ENCODE measurements at regions not wholly inside any gene's neighbourhood (a gene's known extent, or its start where the extent isn't known, plus 50 kb on each side); places are given as distances from the start of the nearest gene placed in this dataset.
"Not testable (repeated sequence)": the region's sequence is repeated elsewhere in the genome, so short reads cannot be mapped to it uniquely, and the experiment has no call there.

- DNase-seq = no peak
- in situ Hi-C loops (cut with HindIII; ENCODE audit: low pct_ligation_motif_present, low pct_unique_long_range_greater_than_20kb, low sequenced_read_pairs) = no loop called here
Observed at GRCh38 chr5:167271081-167271480, 1020.4 kb upstream of the WWC1 start.

- no peak for DNase-seq
- in situ Hi-C loops (cut with HindIII; ENCODE audit: low pct_ligation_motif_present, low pct_unique_long_range_greater_than_20kb, low sequenced_read_pairs) = no loop called here
Observed at GRCh38 chr5:167271511-167271910, 1019.9 kb upstream of the WWC1 start.

DNA sequence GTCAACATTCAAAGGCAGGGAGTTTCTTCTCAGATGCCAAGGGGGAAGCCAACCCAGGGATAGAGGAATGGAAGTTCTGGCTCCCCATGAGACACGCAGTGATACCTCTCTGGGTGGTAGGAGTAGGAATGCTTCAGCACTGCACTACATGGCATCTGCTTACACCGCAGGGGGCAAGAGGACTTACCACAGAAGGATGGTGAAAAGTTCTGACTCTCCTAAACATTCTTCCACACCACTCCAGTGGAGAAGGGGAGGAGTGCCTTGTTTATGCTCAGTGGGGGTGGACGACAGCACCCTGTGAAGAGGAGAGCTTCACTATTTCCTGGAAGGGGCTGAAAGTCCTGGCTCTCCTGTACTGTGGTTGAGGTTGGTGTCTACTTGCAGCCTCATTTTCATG, 1011.3 kb upstream of the WWC1 start:
- no peak for DNase-seq
- in situ Hi-C loops (cut with HindIII; ENCODE audit: low pct_ligation_motif_present, low pct_unique_long_range_greater_than_20kb, low sequenced_read_pairs) = no loop called here

- no peak for DNase-seq
- in situ Hi-C loops (cut with HindIII; ENCODE audit: low pct_ligation_motif_present, low pct_unique_long_range_greater_than_20kb, low sequenced_read_pairs) = no loop called here
Observed at GRCh38 chr5:167281925-167282324, 1009.5 kb upstream of the WWC1 start.

DNA sequence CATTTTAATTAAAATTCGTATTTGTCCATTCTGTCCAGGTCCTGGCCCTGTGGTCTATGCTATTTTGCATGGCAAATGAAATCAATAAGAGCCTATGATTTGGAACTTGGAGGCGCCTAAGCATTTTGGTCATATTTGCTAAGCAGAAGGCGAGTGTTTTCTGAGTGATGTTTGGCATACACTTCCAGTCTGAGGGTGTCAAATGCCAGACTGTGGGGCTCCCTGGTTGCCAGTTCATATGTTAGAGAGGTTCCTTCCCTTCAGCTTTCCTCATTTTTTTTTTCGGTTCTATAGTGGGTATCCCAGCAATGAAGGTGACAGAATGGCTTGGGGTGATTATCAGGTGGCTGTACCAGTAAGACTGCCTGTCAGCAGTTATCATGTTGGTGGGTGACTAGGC, 1007.8 kb upstream of the WWC1 start:
- DNase-seq = no peak
- in situ Hi-C loops (cut with HindIII; ENCODE audit: low pct_ligation_motif_present, low pct_unique_long_range_greater_than_20kb, low sequenced_read_pairs) = no loop called here

DNA sequence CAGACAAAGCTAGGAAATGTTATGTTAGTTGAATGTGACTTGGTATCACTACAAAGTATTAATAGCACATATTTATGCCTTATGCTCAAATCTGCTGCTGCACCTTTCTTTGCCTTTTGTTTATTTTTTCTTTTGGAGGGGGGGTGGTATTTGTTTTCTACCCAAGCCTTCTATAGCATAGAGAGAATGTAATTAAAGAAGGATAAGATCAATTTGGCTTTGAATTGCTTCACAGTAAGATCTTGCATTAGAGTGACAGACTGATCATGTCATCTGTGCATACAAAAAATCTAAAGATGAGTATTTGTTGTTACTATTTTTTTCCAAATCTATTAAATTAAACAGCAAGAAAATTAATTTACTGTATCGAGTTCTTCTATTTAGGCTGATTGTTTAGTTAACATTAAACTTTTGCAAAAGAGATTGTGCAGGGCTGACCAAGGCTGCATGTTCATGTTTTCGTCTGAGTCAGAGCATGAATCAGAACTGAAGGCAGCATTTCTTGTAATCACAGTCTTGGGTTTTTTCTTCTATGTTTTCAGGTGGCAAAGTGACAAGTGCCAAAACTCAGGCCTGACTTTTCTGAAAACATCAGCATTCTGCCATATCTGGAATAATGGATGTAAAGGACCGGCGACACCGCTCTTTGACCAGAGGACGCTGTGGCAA, 1007.1 kb upstream of the WWC1 start:
- in situ Hi-C loops (cut with HindIII; ENCODE audit: low pct_ligation_motif_present, low pct_unique_long_range_greater_than_20kb, low sequenced_read_pairs) = no loop called here
- DNase-seq = no peak

DNA sequence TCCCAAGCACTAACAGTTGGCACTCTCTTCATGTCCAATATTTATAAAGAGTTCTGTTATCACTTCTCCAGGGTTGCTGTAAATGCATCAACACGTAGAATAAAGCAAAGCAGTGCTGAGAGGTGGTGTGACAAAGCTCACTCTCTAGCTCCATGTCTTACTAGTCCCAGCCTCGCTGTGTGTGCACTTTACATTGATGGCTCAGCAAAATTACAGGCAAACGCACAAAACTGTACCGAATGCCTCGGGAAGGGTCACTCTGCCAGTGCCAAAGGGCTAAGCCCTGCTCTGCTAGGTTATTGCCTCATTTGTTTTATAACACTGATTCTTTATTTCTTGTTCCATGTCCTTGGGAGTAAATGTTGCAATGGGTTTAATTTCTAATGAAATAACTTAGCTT, 1005.9 kb upstream of the WWC1 start:
- in situ Hi-C loops (cut with HindIII; ENCODE audit: low pct_ligation_motif_present, low pct_unique_long_range_greater_than_20kb, low sequenced_read_pairs) = no loop called here
- no peak for DNase-seq

DNA sequence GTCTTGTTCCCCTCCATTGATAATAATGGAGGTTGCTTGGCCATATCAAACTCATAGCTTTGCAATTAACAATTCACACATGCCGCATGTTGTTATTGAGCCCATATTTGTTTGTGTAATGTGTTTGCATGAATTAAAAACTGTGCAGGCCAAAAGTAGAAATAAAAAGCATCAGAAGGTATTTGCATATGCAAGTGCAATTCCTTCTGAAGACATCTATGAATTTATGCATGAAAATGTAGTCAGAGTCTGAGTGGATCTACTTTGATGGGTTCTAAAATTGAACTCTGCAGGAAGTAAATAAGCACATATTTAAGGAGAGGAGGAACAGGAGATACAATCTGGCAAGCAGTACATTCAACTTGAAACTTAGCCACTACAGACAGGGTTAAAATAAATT, 1004.6 kb upstream of the WWC1 start:
- no peak for DNase-seq
- in situ Hi-C loops (cut with HindIII; ENCODE audit: low pct_ligation_motif_present, low pct_unique_long_range_greater_than_20kb, low sequenced_read_pairs) = no loop called here

DNA sequence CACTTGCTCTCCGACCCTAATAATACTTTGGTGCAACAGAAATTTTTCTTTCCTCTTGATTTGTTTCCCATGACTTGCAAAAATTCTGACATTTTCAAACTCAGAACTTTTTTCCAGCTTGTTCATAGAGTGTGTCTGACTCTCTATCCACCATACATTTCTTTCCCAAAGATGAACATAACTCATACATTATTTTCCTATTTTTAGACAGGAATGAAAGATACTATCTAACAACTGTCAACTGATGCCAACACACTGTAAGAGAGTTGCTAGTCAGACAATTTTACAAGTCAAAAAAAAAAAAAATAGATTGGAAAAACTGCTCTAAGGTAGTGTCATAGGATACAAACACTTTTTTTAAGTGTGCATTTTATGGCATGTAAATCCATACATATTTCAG, 1001.0 kb upstream of the WWC1 start:
- in situ Hi-C loops (cut with HindIII; ENCODE audit: low pct_ligation_motif_present, low pct_unique_long_range_greater_than_20kb, low sequenced_read_pairs) = no loop called here

DNA sequence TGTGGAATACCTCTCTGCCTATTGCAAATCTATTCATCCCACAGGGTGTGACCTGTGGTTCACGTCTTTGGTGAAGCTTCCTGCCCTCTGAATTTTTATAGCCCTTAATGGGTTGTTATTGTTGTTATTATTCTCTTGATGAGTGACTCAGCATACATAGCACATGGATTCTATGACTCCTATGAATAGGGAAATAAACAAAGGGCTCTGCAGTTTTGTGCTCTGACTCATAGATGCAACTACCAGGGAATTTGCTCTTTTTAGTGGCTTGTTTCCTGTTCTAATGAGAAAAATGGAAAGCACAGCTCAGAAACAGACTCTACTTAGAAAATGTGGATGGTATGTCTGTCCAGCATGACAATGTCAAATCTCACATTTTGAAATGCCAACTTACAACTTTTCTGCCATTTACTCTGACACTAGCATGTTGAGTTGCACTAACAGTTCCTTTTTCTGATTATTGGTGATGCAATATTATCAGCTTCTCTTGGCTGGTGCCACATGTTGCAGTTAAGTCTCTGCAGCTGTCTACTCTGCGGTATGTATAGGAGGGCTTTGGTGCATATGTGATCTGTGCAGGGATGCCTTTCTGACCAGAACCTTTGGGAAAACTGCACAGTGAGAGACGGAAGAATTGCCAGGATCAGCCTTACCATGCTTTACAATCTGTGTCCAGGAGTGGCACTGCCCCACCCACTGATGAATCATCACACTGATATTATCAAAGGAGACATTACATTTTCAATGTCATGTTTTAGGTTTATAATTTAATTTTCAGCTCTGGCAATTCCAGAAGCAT, 996.4 kb upstream of the WWC1 start:
- in situ Hi-C loops (cut with HindIII; ENCODE audit: low pct_ligation_motif_present, low pct_unique_long_range_greater_than_20kb, low sequenced_read_pairs) = no loop called here
- DNase-seq = peak; percentile 63

More for the DNA sequence above, 1001.0 kb upstream of the WWC1 start:
- no peak for DNase-seq

DNA sequence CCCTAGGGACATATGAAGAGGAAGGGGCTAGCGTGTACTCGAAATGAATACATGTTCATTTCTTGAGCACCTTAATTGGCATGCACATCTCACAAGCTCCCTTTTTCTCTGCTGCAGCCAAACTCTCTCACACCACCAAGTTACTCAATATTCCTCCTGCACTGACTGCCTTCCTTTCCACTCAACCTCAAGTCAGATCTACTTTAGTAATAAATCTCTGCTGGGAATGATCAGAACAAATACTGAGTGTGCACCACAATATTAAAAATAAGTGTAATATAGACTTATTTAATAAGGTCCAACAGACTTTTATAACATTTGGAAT, 995.8 kb upstream of the WWC1 start:
- in situ Hi-C loops (cut with HindIII; ENCODE audit: low pct_ligation_motif_present, low pct_unique_long_range_greater_than_20kb, low sequenced_read_pairs) = no loop called here
- no peak for DNase-seq

GRCh38 chr5:167296066-167296465, 995.4 kb upstream of the WWC1 start:
- in situ Hi-C loops (cut with HindIII; ENCODE audit: low pct_ligation_motif_present, low pct_unique_long_range_greater_than_20kb, low sequenced_read_pairs) = no loop called here
- no peak for DNase-seq

DNA sequence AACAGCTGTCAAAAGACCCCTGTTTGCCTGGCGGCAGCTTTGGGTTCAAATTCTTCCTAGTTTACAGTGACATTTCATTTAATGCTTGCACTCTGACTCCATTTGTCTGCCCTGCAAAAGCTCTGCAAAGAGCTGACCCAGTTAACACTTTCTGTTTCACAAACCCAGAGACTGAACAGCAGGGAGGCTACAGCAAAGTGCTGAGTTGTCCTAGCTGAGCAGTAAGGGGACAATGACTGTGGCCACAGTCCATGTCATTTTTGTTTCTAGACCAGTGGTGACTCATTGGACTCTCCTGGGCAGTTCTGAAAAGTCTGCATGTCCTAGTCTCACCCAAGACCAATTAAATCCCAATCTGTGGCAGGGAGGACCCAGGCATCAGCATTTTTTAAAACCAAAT, 994.8 kb upstream of the WWC1 start:
- no peak for DNase-seq

GRCh38 chr5:167299861-167300260, 991.6 kb upstream of the WWC1 start:
- in situ Hi-C loops (cut with HindIII; ENCODE audit: low pct_ligation_motif_present, low pct_unique_long_range_greater_than_20kb, low sequenced_read_pairs) = not testable (repeated sequence)

More for the DNA sequence above, 994.8 kb upstream of the WWC1 start:
- in situ Hi-C loops (cut with HindIII; ENCODE audit: low pct_ligation_motif_present, low pct_unique_long_range_greater_than_20kb, low sequenced_read_pairs) = no loop called here

GRCh38 chr5:167303582-167303981, 987.9 kb upstream of the WWC1 start:
- in situ Hi-C loops (cut with HindIII; ENCODE audit: low pct_ligation_motif_present, low pct_unique_long_range_greater_than_20kb, low sequenced_read_pairs) = no loop called here
- DNase-seq = no peak

More at GRCh38 chr5:167299861-167300260, 991.6 kb upstream of the WWC1 start:
- not testable (repeated sequence) for DNase-seq

- in situ Hi-C loops (cut with HindIII; ENCODE audit: low pct_ligation_motif_present, low pct_unique_long_range_greater_than_20kb, low sequenced_read_pairs) = no loop called here
- DNase-seq = no peak
Observed at GRCh38 chr5:167304834-167305469, 986.5 kb upstream of the WWC1 start.

- in situ Hi-C loops (cut with HindIII; ENCODE audit: low pct_ligation_motif_present, low pct_unique_long_range_greater_than_20kb, low sequenced_read_pairs) = no loop called here
- DNase-seq = no peak
Observed at GRCh38 chr5:167305591-167306213, 985.7 kb upstream of the WWC1 start.

DNA sequence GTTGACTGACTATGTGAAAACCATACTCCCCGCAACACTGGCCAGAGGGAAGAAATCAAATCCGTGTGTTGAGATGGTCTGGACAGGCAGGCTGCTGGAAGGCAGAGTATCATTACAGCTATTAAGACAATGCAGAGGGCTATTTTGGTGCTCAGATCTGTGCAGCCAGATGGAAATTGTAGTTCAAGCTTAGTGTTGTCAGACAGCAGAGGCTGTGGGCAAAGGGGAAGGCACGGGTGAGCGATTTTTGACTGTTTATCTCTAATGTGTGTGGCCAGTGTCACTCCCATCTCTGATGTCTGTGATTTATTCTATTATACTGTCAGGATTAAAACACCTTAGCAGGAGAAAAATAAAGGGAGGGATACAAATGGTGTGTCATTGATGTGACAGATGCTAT, 984.4 kb upstream of the WWC1 start:
- no peak for DNase-seq
- in situ Hi-C loops (cut with HindIII; ENCODE audit: low pct_ligation_motif_present, low pct_unique_long_range_greater_than_20kb, low sequenced_read_pairs) = no loop called here

DNA sequence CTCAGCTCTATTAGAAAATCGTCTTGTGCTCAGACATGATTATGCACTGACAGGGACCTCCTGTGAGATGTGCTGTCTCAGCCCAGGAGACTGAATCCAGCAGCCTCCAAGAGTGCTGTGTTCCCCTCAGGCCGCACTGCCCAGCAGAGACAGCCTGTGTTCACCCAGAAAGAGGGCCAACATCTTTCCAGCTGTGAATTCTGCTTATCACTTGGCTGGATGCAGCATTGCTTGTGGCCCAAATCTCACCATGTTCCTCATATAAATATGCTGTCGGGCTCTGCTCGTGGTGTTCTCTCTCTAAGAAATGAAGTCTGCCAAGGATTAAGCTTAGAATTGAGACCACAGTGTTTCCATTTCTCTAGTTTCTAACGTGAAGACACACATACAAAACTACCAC, 983.0 kb upstream of the WWC1 start:
- no peak for DNase-seq
- in situ Hi-C loops (cut with HindIII; ENCODE audit: low pct_ligation_motif_present, low pct_unique_long_range_greater_than_20kb, low sequenced_read_pairs) = no loop called here
